AG04450 (cell line): ENCODE measurements at regions not wholly inside any gene's neighbourhood (a gene's known extent, or its start where the extent isn't known, plus 50 kb on each side); places are given as distances from the start of the nearest gene placed in this dataset.

ENCODE experiments used
- CTCF ChIA-PET: fragments of 300-600, 350-600 bp; formaldehyde crosslinking; extraction: SDS; loops from one replicate; lab custom pipeline; 2022; ENCODE audit warnings: antibody characterized with exemption, inconsistent platforms; lab: Charles Lee
- POLR2A ChIA-PET: fragments of 350-600 bp; formaldehyde crosslinking; extraction: SDS; loops from one replicate; lab custom pipeline; 2021; ENCODE audit warnings: antibody characterized with exemption, inconsistent platforms; lab: Yijun Ruan, JAX
- DNase-seq: peaks from one replicate; pipeline ENCODE4 v3.0.0-alpha.2; 2011; ENCODE audit warnings: low read depth, low spot score
- H3K27ac ChIP-seq: one replicate; pipeline ENCODE4 v1.5.1; 2012; ENCODE audit warnings: low read depth, low read length, control low read depth
- H3K27me3 ChIP-seq: one replicate; pipeline ENCODE4 v1.6.0; 2012; ENCODE audit warnings: low read length; ENCODE audit not compliant: control insufficient read depth, insufficient read depth
- H3K4me3 ChIP-seq: 2 replicates; pipeline ENCODE4 v1.5.1; 2011; ENCODE audit warnings: mild to moderate bottlenecking, low read depth, low read length, control low read depth
- H3K9me3 ChIP-seq: 2 replicates; pipeline ENCODE4 v1.5.1; 2012; ENCODE audit warnings: low read length; ENCODE audit not compliant: control insufficient read depth, insufficient read depth
- TF ChIP-seq, protein P1 (sequence below): IDR thresholded peaks from 2 replicates; pipeline ENCODE4 v1.5.1; 2011; ENCODE audit warnings: low read depth, low read length, control low read depth, inconsistent platforms

DNA sequence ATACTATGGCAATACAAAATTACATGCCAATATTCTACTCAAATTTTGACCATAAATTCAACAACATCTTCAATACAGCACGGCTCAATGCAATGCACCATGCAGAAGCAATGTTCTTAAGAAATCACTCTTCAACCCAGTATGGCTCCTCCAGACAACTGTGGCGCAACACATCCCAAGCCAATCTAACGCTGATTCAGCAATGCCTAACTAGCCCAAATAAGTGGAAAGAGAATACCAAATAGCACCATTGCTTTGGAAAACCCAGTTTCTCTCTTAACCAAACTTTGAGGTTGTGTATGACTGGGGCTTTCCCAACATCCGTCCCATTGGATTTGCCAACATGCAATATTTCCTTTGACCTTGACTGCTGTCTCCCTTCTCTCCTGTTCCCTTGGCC is 211.1 kb upstream of the TBX3 start:
- TF ChIP-seq, protein P1, sequence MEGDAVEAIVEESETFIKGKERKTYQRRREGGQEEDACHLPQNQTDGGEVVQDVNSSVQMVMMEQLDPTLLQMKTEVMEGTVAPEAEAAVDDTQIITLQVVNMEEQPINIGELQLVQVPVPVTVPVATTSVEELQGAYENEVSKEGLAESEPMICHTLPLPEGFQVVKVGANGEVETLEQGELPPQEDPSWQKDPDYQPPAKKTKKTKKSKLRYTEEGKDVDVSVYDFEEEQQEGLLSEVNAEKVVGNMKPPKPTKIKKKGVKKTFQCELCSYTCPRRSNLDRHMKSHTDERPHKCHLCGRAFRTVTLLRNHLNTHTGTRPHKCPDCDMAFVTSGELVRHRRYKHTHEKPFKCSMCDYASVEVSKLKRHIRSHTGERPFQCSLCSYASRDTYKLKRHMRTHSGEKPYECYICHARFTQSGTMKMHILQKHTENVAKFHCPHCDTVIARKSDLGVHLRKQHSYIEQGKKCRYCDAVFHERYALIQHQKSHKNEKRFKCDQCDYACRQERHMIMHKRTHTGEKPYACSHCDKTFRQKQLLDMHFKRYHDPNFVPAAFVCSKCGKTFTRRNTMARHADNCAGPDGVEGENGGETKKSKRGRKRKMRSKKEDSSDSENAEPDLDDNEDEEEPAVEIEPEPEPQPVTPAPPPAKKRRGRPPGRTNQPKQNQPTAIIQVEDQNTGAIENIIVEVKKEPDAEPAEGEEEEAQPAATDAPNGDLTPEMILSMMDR, result no peak
- CTCF ChIA-PET, result no interaction called here
- H3K9me3 ChIP-seq, result no peaks in the 10 kb centered on the region

DNA sequence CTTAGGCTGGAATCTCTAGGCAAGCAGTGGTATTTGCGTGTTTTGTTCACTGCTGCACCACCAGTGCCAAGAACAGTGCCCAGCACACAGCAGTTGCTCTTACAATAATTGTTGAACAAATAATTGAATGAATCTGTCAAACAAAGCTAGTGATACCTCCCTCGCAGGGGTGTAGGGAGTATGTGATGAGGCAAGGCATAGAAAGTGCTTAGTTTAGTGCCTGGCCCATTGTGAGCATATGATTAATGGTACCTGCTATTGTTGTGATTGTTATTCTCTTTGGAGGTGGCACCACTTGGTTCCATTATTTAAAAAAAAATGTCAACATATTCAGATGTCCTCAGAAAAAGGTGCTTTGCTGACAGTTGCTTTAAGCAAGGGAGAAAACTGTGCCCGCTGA is 210.1 kb upstream of the TBX3 start:
- TF ChIP-seq, protein P1, result no peak
- Histone ChIP-seq H3K27ac (no peak overlapping the region), H3K9me3 (no peaks in the 10 kb centered on the region), H3K4me3 (no peak overlapping the region), H3K27me3 (no peaks in the 10 kb centered on the region)
- DNase-seq, result no peak
- ChIA-PET POLR2A (no interaction called here), CTCF (interaction anchor here (0.7 kb wide), 1 partner anchor 272 kb away, joined by 5 read pairs; no protein-coding TSS in a partner anchor)

More for the DNA sequence above, 211.1 kb upstream of the TBX3 start:
- Histone ChIP-seq H3K27me3 (no peaks in the 10 kb centered on the region), H3K27ac (no peak overlapping the region), H3K4me3 (no peak overlapping the region)
- DNase-seq, result no peak
- POLR2A ChIA-PET, result no interaction called here

GRCh38 chr12:114888928-114889584 is 205.1 kb upstream of the TBX3 start:
- no peaks in the 10 kb centered on the region for H3K27me3 ChIP-seq
- TF ChIP-seq, protein P1, result no peak
- H3K27ac ChIP-seq, result no peak overlapping the region
- H3K4me3 ChIP-seq, result no peak overlapping the region
- no peak for DNase-seq
- ChIA-PET POLR2A (interaction anchor here (0.6 kb wide), 1 partner anchor 205 kb away, joined by 3 read pairs; the partner anchor contains the start of gene TBX3), CTCF (no interaction called here)
- H3K9me3 ChIP-seq, result no peaks in the 10 kb centered on the region

DNA sequence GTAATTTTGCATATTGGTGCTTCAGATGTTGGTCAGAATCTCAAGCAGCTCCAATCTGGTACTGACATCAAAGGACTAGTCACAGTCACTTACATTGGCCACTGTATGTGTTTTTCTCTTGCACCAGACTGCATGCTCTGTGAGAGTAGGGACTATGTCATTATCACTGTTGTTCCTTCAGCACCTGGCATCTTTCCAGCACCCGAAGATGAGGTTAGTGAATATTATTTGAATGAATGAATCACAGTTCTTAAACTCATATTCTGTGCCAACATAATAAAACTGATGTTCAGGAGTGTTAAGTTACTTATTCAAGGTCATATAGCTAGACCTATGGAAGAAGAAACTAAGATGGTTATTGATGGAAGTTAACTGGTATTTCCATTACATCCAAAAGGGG is 204.5 kb upstream of the TBX3 start:
- TF ChIP-seq, protein P1, result no peak
- H3K4me3 ChIP-seq, result no peak overlapping the region
- H3K27me3 ChIP-seq, result no peaks in the 10 kb centered on the region
- H3K9me3 ChIP-seq, result no peaks in the 10 kb centered on the region
- no peak for DNase-seq
- no peak overlapping the region for H3K27ac ChIP-seq
- ChIA-PET CTCF (interaction anchor here (0.6 kb wide), 1 partner anchor 268 kb away, joined by 3 read pairs; no protein-coding TSS in a partner anchor), POLR2A (no interaction called here)

DNA sequence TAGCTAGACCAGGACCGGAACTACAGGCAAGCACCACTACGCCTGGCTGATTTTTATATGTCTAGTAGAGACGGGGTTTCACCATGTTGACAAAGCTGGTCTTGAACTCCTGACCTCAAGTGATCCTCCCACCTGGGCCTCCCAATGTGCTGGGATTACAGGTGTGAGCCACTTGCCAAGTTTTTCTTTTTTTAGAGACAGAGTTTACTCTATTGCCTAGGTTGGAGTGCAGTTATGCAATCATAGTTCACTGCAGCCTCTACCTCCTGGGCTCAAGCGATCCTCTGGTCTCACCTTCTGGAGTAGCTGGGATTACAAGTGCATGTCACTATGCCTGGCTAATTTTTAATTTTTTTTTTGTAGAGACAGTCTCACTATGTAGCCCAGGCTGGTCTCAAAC is 201.5 kb upstream of the TBX3 start:
- Histone ChIP-seq H3K27me3 (no peaks in the 10 kb centered on the region), H3K27ac (no peak overlapping the region), H3K4me3 (no peak overlapping the region), H3K9me3 (no peaks in the 10 kb centered on the region)
- POLR2A ChIA-PET, result no interaction called here
- CTCF ChIA-PET, result no interaction called here
- TF ChIP-seq, protein P1, result no peak
- DNase-seq, result no peak
